T-cell (primary cell): ENCODE measurements at regions not wholly inside any gene's neighbourhood (a gene's known extent, or its start where the extent isn't known, plus 50 kb on each side); places are given as distances from the start of the nearest gene placed in this dataset.

Experiments used
- ATAC-seq, 4 experiments: fragments of 200-7000 bp in 3 of 4; fragments of 150-1000 bp in 1 of 4; cut with Tn5 transposase; replicated peaks in 1 of 4; 1 replicate in 3 of 4; 2 replicates in 1 of 4; pipeline ENCODE4 v1.10.0; 2021; ENCODE audit warnings: moderate library complexity in 3 of 4, mild to moderate bottlenecking in 2 of 4, moderate number of reproducible peaks in 1 of 4
- CTCF ChIA-PET, 2 donors: fragments of 300-600 bp; sonication (Branson Sonifier 250); formaldehyde crosslinking; loops; one replicate each; lab custom pipeline; 2022; ENCODE audit warnings: antibody characterized with exemption in 2 of 2; lab: Charles Lee
- POLR2A ChIA-PET, 2 donors: fragments of 300-600 bp; sonication (Branson Sonifier 250); formaldehyde crosslinking; loops; one replicate each; lab custom pipeline; 2022; ENCODE audit warnings: antibody characterized with exemption in 2 of 2; lab: Charles Lee
- DNase-seq, 35 experiments: peaks; one replicate each; pipeline versions ENCODE4 v3.0.0 to v3.0.0-alpha.2; 2013 to 2023
- H3K27ac ChIP-seq: one replicate; pipeline ENCODE4 v1.5.1; 2013; ENCODE audit warnings: low read length
- H3K27me3 ChIP-seq, 2 experiments: replicated peaks in 1 of 2; 1 replicate in 1 of 2; 2 replicates in 1 of 2; pipeline versions ENCODE4 v1.6.1 to v1.7.0; 2013; ENCODE audit warnings: low read length in 1 of 2, mixed read lengths in 1 of 2; ENCODE audit not compliant: control insufficient read depth in 2 of 2, insufficient read depth in 2 of 2; ENCODE audit errors: extremely low read depth in 1 of 2
- H3K36me3 ChIP-seq, 2 donors: 1 replicate in 1 of 2; 2 replicates in 1 of 2; pipeline versions ENCODE4 v1.6.1 to v1.7.0; 2013; ENCODE audit warnings: low read length in 1 of 2; ENCODE audit not compliant: control insufficient read depth in 2 of 2, insufficient read depth in 1 of 2; ENCODE audit errors: extremely low read depth in 1 of 2
- H3K4me1 ChIP-seq, 2 experiments: 1 replicate in 1 of 2; 2 replicates in 1 of 2; pipeline versions ENCODE4 v1.6.1 to v1.7.0; 2013; ENCODE audit warnings: low read length in 2 of 2, mixed read lengths in 1 of 2; ENCODE audit not compliant: insufficient read depth in 2 of 2, control insufficient read depth in 1 of 2; ENCODE audit errors: extremely low read depth in 1 of 2
- H3K4me3 ChIP-seq, 2 donors: 1 replicate in 1 of 2; 2 replicates in 1 of 2; pipeline versions ENCODE4 v1.5.1 to v1.7.0; 2013; ENCODE audit warnings: mild to moderate bottlenecking in 2 of 2, low read length in 1 of 2, moderate library complexity in 1 of 2; ENCODE audit not compliant: control insufficient read depth in 1 of 2; ENCODE audit errors: extremely low read depth in 1 of 2
- H3K9me3 ChIP-seq: 2 replicates; pipeline ENCODE4 v1.7.0; 2013
- H3K27ac Mint-ChIP-seq, 2 donors: one replicate each; pipeline ENCODE4 v1.8.0; 2020 to 2021; ENCODE audit warnings: mild to moderate bottlenecking in 2 of 2, mixed read lengths in 2 of 2
- H3K27me3 Mint-ChIP-seq, 2 donors: one replicate each; pipeline ENCODE4 v1.8.0; 2021 to 2022; ENCODE audit warnings: mixed read lengths in 2 of 2
- H3K36me3 Mint-ChIP-seq: one replicate; pipeline ENCODE4 v1.8.0; 2021; ENCODE audit warnings: mixed read lengths
- H3K4me1 Mint-ChIP-seq, 3 donors: one replicate each; pipeline ENCODE4 v1.8.0; 2020 to 2022; ENCODE audit warnings: mixed read lengths in 3 of 3, mild to moderate bottlenecking in 1 of 3
- H3K4me3 Mint-ChIP-seq, 3 donors: one replicate each; pipeline ENCODE4 v1.8.0; 2020 to 2022; ENCODE audit warnings: mild to moderate bottlenecking in 3 of 3, mixed read lengths in 3 of 3, moderate library complexity in 3 of 3
- H3K9me3 Mint-ChIP-seq, 3 donors: one replicate each; pipeline ENCODE4 v1.8.0; 2020 to 2022; ENCODE audit warnings: mixed read lengths in 3 of 3
- WGBS: methylation state at CpG from one replicate; pipeline ENCODE4 v1.1.5; 2013; ENCODE audit warnings: missing lambda C conversion rate; ENCODE audit not compliant: insufficient coverage; 5-methylcytosine and 5-hydroxymethylcytosine counted together

GRCh38 chr3:26353097-26353496 lies 269.5 kb upstream of the LRRC3B start:
- Mint-ChIP-seq H3K4me3 (no peak overlapping the region), H3K9me3 (peaks cover 16 to 38% (median 20%) of the 10 kb centered on the region in 3 donors), H3K27ac (no peak overlapping the region), H3K27me3 (no peaks in the 10 kb centered on the region), H3K36me3 (no peaks in the 10 kb centered on the region), H3K4me1 (no peaks in the 10 kb centered on the region)
- no peak overlapping the region for H3K27ac ChIP-seq
- H3K4me1 ChIP-seq: no peaks in the 10 kb centered on the region
- H3K9me3 ChIP-seq: peaks cover 5% of the 10 kb centered on the region
- ChIA-PET POLR2A (no interaction called here), CTCF (no interaction called here)
- no peaks in the 10 kb centered on the region for H3K27me3 ChIP-seq
- no peaks in the 10 kb centered on the region for H3K36me3 ChIP-seq
- H3K4me3 ChIP-seq: no peak overlapping the region
- ATAC-seq: no peak
- no peak for DNase-seq

- no peaks in the 10 kb centered on the region for H3K4me1 Mint-ChIP-seq
- no peak overlapping the region for H3K4me3 Mint-ChIP-seq
- Histone ChIP-seq H3K36me3 (no peaks in the 10 kb centered on the region), H3K27me3 (no peaks in the 10 kb centered on the region), H3K4me3 (no peak overlapping the region), H3K4me1 (no peaks in the 10 kb centered on the region), H3K27ac (no peak overlapping the region), H3K9me3 (no peaks in the 10 kb centered on the region)
- peaks cover 4 to 14% (median 10%) of the 10 kb centered on the region in 3 donors for H3K9me3 Mint-ChIP-seq
- no peaks in the 10 kb centered on the region for H3K36me3 Mint-ChIP-seq
- H3K27me3 Mint-ChIP-seq: no peaks in the 10 kb centered on the region
- no peak for ATAC-seq
- no peak for DNase-seq
- POLR2A ChIA-PET: no interaction called here
- CTCF ChIA-PET: no interaction called here
- H3K27ac Mint-ChIP-seq: no peak overlapping the region
Measured at GRCh38 chr3:26358405-26358804, 264.2 kb upstream of the LRRC3B start.

GRCh38 chr3:26365706-26366105 lies 256.9 kb upstream of the LRRC3B start:
- ChIA-PET POLR2A (interaction anchor here in 1 of 2 donors (0.6 kb wide), 1 partner anchor 27 kb away, joined by 3 read pairs; no protein-coding TSS in a partner anchor), CTCF (no interaction called here)
- no peaks in the 10 kb centered on the region for H3K36me3 ChIP-seq
- Mint-ChIP-seq H3K4me1 (no peaks in the 10 kb centered on the region), H3K27ac (no peak overlapping the region), H3K9me3 (peaks cover 4 to 18% (median 11%) of the 10 kb centered on the region in 3 donors), H3K27me3 (no peaks in the 10 kb centered on the region), H3K36me3 (no peaks in the 10 kb centered on the region), H3K4me3 (no peak overlapping the region)
- DNase-seq: no peak
- no peaks in the 10 kb centered on the region for H3K9me3 ChIP-seq
- H3K27ac ChIP-seq: no peak overlapping the region
- no peaks in the 10 kb centered on the region for H3K27me3 ChIP-seq
- no peak for ATAC-seq
- H3K4me3 ChIP-seq: no peak overlapping the region
- no peaks in the 10 kb centered on the region for H3K4me1 ChIP-seq
- WGBS: no CpG with 5 or more reads among the region's 2 CpGs

- ChIA-PET CTCF (no interaction called here), POLR2A (no interaction called here)
- ATAC-seq (no peak), DNase-seq (no peak)
- Histone ChIP-seq H3K27me3 (no peaks in the 10 kb centered on the region), H3K36me3 (no peaks in the 10 kb centered on the region), H3K4me3 (no peak overlapping the region), H3K4me1 (no peaks in the 10 kb centered on the region), H3K27ac (no peak overlapping the region), H3K9me3 (no peaks in the 10 kb centered on the region)
- Mint-ChIP-seq H3K27ac (no peak overlapping the region), H3K9me3 (peaks cover 4 to 23% (median 11%) of the 10 kb centered on the region in 3 donors), H3K4me1 (no peaks in the 10 kb centered on the region), H3K4me3 (no peak overlapping the region), H3K36me3 (no peaks in the 10 kb centered on the region), H3K27me3 (no peaks in the 10 kb centered on the region)
Measured at GRCh38 chr3:26368312-26368711, 254.3 kb upstream of the LRRC3B start.

- Mint-ChIP-seq H3K4me1 (no peaks in the 10 kb centered on the region), H3K36me3 (no peaks in the 10 kb centered on the region), H3K27ac (no peak overlapping the region), H3K27me3 (no peaks in the 10 kb centered on the region), H3K9me3 (peaks cover 4 to 20% (median 11%) of the 10 kb centered on the region in 3 donors), H3K4me3 (no peak overlapping the region)
- ATAC-seq: no peak
- no peak overlapping the region for H3K27ac ChIP-seq
- no peak overlapping the region for H3K4me3 ChIP-seq
- no peaks in the 10 kb centered on the region for H3K9me3 ChIP-seq
- no peaks in the 10 kb centered on the region for H3K27me3 ChIP-seq
- no peaks in the 10 kb centered on the region for H3K36me3 ChIP-seq
- H3K4me1 ChIP-seq: no peaks in the 10 kb centered on the region
- WGBS: 94% methylated on average over 3 of the region's 7 CpGs
- ChIA-PET CTCF (no interaction called here), POLR2A (no interaction called here)
- DNase-seq: no peak
Measured at GRCh38 chr3:26369133-26369532, 253.4 kb upstream of the LRRC3B start.

GRCh38 chr3:26375843-26376530 lies 246.6 kb upstream of the LRRC3B start:
- Mint-ChIP-seq H3K4me3 (no peak overlapping the region), H3K27ac (no peak overlapping the region), H3K36me3 (no peaks in the 10 kb centered on the region), H3K9me3 (peaks cover 2 to 15% (median 12%) of the 10 kb centered on the region in 3 donors), H3K4me1 (no peaks in the 10 kb centered on the region), H3K27me3 (no peaks in the 10 kb centered on the region)
- 63% methylated on average over 2 of the region's 3 CpGs for WGBS
- no peaks in the 10 kb centered on the region for H3K9me3 ChIP-seq
- CTCF ChIA-PET: no interaction called here
- POLR2A ChIA-PET: no interaction called here
- H3K27me3 ChIP-seq: no peaks in the 10 kb centered on the region
- DNase-seq (no peak), ATAC-seq (no peak)
- H3K36me3 ChIP-seq: no peaks in the 10 kb centered on the region
- H3K27ac ChIP-seq: no peak overlapping the region
- no peaks in the 10 kb centered on the region for H3K4me1 ChIP-seq
- H3K4me3 ChIP-seq: no peak overlapping the region

GRCh38 chr3:26381411-26381810 lies 241.2 kb upstream of the LRRC3B start:
- Histone ChIP-seq H3K4me1 (no peaks in the 10 kb centered on the region), H3K27ac (no peak overlapping the region), H3K4me3 (no peak overlapping the region), H3K27me3 (no peaks in the 10 kb centered on the region), H3K36me3 (no peaks in the 10 kb centered on the region), H3K9me3 (no peaks in the 10 kb centered on the region)
- POLR2A ChIA-PET: no interaction called here
- Mint-ChIP-seq H3K4me3 (no peak overlapping the region), H3K27ac (no peak overlapping the region), H3K9me3 (peaks cover 0 to 11% (median 0%) of the 10 kb centered on the region in 3 donors), H3K36me3 (no peaks in the 10 kb centered on the region), H3K27me3 (no peaks in the 10 kb centered on the region), H3K4me1 (no peaks in the 10 kb centered on the region)
- no peak for DNase-seq
- ATAC-seq: no peak
- CTCF ChIA-PET: no interaction called here
- no CpG with 5 or more reads among the region's 1 CpG for WGBS
